Neural cell (in vitro differentiated cells): ENCODE measurements at regions not wholly inside any gene's neighbourhood (a gene's known extent, or its start where the extent isn't known, plus 50 kb on each side); places are given as distances from the start of the nearest gene placed in this dataset.

Source experiments
- H2AFZ ChIP-seq: fragments of 200-600, 300-800 bp; sonication (generic), shearing (Covaris generic); 2 replicates; pipeline ENCODE4 v1.6.0; 2014; ENCODE audit warnings: low read depth, mild to moderate bottlenecking, antibody characterized with exemption, low read length, moderate library complexity
- H3F3A ChIP-seq: fragments of 200-600 bp; shearing (Covaris generic); 2 replicates; pipeline ENCODE4 v1.6.1; 2016; ENCODE audit warnings: mild to moderate bottlenecking, moderate library complexity, mixed read lengths, antibody characterized with exemption, low read length; ENCODE audit not compliant: insufficient read depth, poor library complexity, severe bottlenecking
- H3K27ac ChIP-seq: fragments of 200-600, 300-800 bp; sonication (generic), shearing (Covaris generic); 2 replicates; pipeline ENCODE4 v1.5.1; 2014; ENCODE audit warnings: mild to moderate bottlenecking, low read length, moderate library complexity
- H3K27me3 ChIP-seq: fragments of 300-800, 200-600 bp; sonication (generic), shearing (Covaris generic); 2 replicates; pipeline ENCODE4 v1.6.0; 2014; ENCODE audit warnings: mild to moderate bottlenecking, low read depth, low read length, moderate library complexity; ENCODE audit not compliant: insufficient read depth
- H3K36me3 ChIP-seq: fragments of 300-800, 200-600 bp; sonication (generic), shearing (Covaris generic); 2 replicates; pipeline ENCODE4 v1.5.1; 2014; ENCODE audit warnings: mild to moderate bottlenecking, antibody characterized with exemption, low read length, moderate library complexity; ENCODE audit not compliant: insufficient read depth
- H3K4me2 ChIP-seq: fragments of 300-800, 200-600 bp; sonication (generic), shearing (Covaris generic); 2 replicates; pipeline ENCODE4 v1.6.0; 2014; ENCODE audit warnings: mild to moderate bottlenecking, low read length
- H3K4me3 ChIP-seq: fragments of 300-800, 200-600 bp; sonication (generic), shearing (Covaris generic); 2 replicates; pipeline ENCODE4 v1.5.1; 2014; ENCODE audit warnings: mild to moderate bottlenecking, low read length, moderate library complexity
- H3K79me2 ChIP-seq: fragments of 200-600 bp; shearing (Covaris generic); replicated peaks from 2 replicates; pipeline ENCODE4 v1.6.0; 2014; ENCODE audit warnings: mild to moderate bottlenecking, low read length, moderate library complexity; ENCODE audit not compliant: insufficient read depth
- H3K9ac ChIP-seq: fragments of 300-800, 200-600 bp; sonication (generic), shearing (Covaris generic); 2 replicates; pipeline ENCODE4 v1.6.1; 2016; ENCODE audit warnings: mild to moderate bottlenecking, low read length, mixed read lengths
- H3K9me2 ChIP-seq: fragments of 200-600 bp; shearing (Covaris generic); 2 replicates; pipeline ENCODE4 v1.6.1; 2016; ENCODE audit warnings: mild to moderate bottlenecking, low read length, mixed read lengths; ENCODE audit not compliant: insufficient read depth
- H3K9me3 ChIP-seq: fragments of 200-600, 300-800 bp; sonication (generic), shearing (Covaris generic); 2 replicates; pipeline ENCODE4 v1.6.1; 2016; ENCODE audit warnings: mild to moderate bottlenecking, mixed run types, low read length, moderate library complexity, mixed read lengths
- H4K20me1 ChIP-seq: fragments of 200-600 bp; shearing (Covaris generic); 2 replicates; pipeline ENCODE4 v1.6.1; 2016; ENCODE audit warnings: mild to moderate bottlenecking, mixed run types; ENCODE audit not compliant: insufficient read depth
- EP300 ChIP-seq: fragments of 450-650 bp; conservative IDR thresholded peaks from 2 replicates; pipeline ENCODE4 v1.6.1; 2014; ENCODE audit warnings: antibody characterized with exemption, mild to moderate bottlenecking, moderate library complexity; ENCODE audit not compliant: poor library complexity, severe bottlenecking
- EZH2 ChIP-seq: fragments of 200-600, 300-800 bp; shearing (Covaris generic), sonication (generic); IDR thresholded peaks from 2 replicates; pipeline ENCODE4 v1.6.1; 2014; ENCODE audit warnings: antibody characterized with exemption, low read length, borderline replicate concordance, mild to moderate bottlenecking; ENCODE audit not compliant: insufficient read depth, poor library complexity, severe bottlenecking
- MXI1 ChIP-seq: fragments of 450-650 bp; conservative IDR thresholded peaks from 2 replicates; pipeline ENCODE4 v1.6.1; 2014; ENCODE audit warnings: antibody characterized with exemption, mild to moderate bottlenecking; ENCODE audit not compliant: poor library complexity, severe bottlenecking
- POLR2AphosphoS5 ChIP-seq: IDR thresholded peaks from 2 replicates; pipeline ENCODE4 v1.6.1; 2012
- RAD21 ChIP-seq: fragments of 450-650 bp; conservative IDR thresholded peaks from 2 replicates; pipeline ENCODE4 v1.6.1; 2014; ENCODE audit warnings: antibody characterized with exemption, mild to moderate bottlenecking, moderate library complexity
- SMC3 ChIP-seq: fragments of 450-650 bp; conservative IDR thresholded peaks from 2 replicates; pipeline ENCODE4 v1.6.1; 2014; ENCODE audit warnings: antibody characterized with exemption, mild to moderate bottlenecking, moderate library complexity; ENCODE audit not compliant: poor library complexity
- TAF1 ChIP-seq: IDR thresholded peaks from 2 replicates; pipeline ENCODE4 v1.6.1; 2012; ENCODE audit warnings: low read depth
- TF ChIP-seq, protein P1 (sequence below): IDR thresholded peaks from 2 replicates; pipeline ENCODE4 v1.6.1; 2012; ENCODE audit warnings: borderline replicate concordance
- TF ChIP-seq, protein P2 (sequence below): fragments of 450-650 bp; IDR thresholded peaks from 2 replicates; pipeline ENCODE4 v1.5.1; 2014; ENCODE audit warnings: antibody characterized with exemption, mild to moderate bottlenecking, moderate library complexity; ENCODE audit not compliant: poor library complexity, severe bottlenecking

DNA sequence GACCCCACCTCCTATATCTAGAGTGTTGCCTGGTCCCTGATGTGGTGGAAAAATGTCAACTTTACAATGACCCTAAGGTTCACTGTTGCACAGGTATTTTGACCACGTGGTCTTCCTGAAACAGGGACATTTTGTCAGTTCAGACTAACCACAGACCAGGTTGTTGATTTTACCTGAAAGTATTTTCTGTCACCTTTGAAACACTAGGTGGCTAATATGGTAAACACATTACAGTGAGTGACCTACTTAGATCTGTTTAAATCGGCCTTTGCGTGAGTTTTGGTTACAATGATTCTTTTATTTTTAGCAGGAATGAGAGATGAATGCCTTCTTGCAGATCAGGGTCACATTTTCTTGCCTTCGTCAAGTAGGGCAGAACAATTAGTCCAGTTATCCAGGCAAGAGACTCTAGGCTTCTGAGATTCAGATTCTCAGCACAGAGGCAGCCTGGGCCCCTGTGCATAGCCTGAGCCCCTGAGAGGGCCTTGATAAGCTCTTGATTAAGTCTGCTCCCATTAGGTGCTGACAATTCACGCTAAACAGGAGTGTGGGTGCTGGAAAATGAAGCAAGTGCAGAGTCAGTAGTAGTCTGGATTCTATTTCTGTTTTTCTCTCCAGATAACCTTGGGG, 226.2 kb downstream of the KCNS3 start:
- Histone ChIP-seq H3K27me3 (no peaks in the 10 kb centered on the region), H3K36me3 (no peaks in the 10 kb centered on the region), H3K9me3 (no peaks in the 10 kb centered on the region), H3K4me3 (no peak overlapping the region), H2AFZ (no peak overlapping the region), H3K9ac (no peak overlapping the region), H3F3A (no peaks in the 10 kb centered on the region), H3K27ac (no peak overlapping the region), H3K79me2 (no peaks in the 10 kb centered on the region), H4K20me1 (no peaks in the 10 kb centered on the region), H3K9me2 (no peaks in the 10 kb centered on the region), H3K4me2 (no peak overlapping the region)
- no peak for TF ChIP-seq POLR2AphosphoS5
- TF ChIP-seq SMC3 = no peak
- no peak for TF ChIP-seq EZH2
- no peak for TF ChIP-seq RAD21
- no peak for TF ChIP-seq MXI1

DNA sequence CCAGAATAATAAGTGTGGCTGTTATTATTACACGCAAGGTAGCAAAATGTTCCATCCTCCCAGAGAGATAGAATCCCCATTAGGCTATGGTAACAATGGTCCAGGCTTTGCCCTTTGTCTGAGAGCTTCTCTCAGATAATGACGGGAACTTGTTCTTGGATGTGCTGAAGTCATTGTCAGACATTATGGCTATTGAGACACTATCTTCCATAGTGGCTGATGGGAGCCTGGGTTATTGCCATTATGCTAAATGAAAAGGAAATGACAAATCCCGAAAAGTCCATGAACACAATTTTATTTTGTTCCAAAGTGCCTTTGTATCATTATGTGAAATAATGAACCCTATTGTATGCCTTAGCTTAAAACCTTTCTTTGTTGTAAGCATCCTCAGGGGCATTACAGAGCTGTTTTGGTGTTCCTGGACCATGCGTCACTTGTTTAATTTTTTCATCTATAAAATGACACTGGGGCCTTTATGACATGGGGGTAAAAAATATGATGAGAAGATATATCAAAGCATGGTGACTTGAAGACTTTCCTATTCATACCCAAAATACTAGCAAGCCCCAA, 218.5 kb downstream of the KCNS3 start:
- Histone ChIP-seq H3K9me2 (no peaks in the 10 kb centered on the region), H3K4me3 (no peak overlapping the region), H3K9ac (no peak overlapping the region), H3K27ac (no peak overlapping the region), H3K4me2 (no peak overlapping the region), H2AFZ (no peak overlapping the region), H3K9me3 (no peaks in the 10 kb centered on the region), H3K27me3 (no peaks in the 10 kb centered on the region), H3F3A (no peaks in the 10 kb centered on the region), H3K79me2 (no peaks in the 10 kb centered on the region), H4K20me1 (no peaks in the 10 kb centered on the region), H3K36me3 (no peaks in the 10 kb centered on the region)
- no peak for TF ChIP-seq TAF1
- TF ChIP-seq RAD21 = no peak

DNA sequence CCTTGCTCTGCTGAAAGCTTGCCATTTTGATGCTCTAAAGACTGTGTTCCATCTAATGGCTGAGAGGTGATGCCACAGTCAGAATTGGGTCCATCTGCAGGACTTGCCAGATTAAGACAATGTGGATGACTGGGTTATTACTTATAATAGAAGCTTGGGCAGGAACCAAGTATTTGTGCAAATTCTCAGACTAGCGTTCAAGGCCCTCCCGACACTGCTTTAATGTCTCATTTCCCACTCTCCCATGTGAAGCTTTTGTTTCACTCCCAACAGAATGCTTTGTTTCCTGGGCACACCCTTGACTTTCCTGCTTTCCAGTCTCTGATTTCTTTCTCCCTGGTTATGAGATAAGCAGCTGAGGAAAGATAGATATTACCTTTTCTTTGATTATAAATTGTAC, 215.8 kb downstream of the KCNS3 start:
- no peak overlapping the region for H3K9ac ChIP-seq
- no peaks in the 10 kb centered on the region for H3K36me3 ChIP-seq
- H3K4me3 ChIP-seq = no peak overlapping the region
- no peaks in the 10 kb centered on the region for H3F3A ChIP-seq
- H3K9me3 ChIP-seq = no peaks in the 10 kb centered on the region
- no peaks in the 10 kb centered on the region for H3K79me2 ChIP-seq
- H4K20me1 ChIP-seq = no peaks in the 10 kb centered on the region
- H3K27ac ChIP-seq = no peak overlapping the region
- no peak overlapping the region for H3K4me2 ChIP-seq
- TF ChIP-seq TAF1 = no peak
- TF ChIP-seq EP300 = no peak
- no peak for TF ChIP-seq RAD21
- no peak for TF ChIP-seq POLR2AphosphoS5
- no peak for TF ChIP-seq MXI1
- TF ChIP-seq, protein P1, sequence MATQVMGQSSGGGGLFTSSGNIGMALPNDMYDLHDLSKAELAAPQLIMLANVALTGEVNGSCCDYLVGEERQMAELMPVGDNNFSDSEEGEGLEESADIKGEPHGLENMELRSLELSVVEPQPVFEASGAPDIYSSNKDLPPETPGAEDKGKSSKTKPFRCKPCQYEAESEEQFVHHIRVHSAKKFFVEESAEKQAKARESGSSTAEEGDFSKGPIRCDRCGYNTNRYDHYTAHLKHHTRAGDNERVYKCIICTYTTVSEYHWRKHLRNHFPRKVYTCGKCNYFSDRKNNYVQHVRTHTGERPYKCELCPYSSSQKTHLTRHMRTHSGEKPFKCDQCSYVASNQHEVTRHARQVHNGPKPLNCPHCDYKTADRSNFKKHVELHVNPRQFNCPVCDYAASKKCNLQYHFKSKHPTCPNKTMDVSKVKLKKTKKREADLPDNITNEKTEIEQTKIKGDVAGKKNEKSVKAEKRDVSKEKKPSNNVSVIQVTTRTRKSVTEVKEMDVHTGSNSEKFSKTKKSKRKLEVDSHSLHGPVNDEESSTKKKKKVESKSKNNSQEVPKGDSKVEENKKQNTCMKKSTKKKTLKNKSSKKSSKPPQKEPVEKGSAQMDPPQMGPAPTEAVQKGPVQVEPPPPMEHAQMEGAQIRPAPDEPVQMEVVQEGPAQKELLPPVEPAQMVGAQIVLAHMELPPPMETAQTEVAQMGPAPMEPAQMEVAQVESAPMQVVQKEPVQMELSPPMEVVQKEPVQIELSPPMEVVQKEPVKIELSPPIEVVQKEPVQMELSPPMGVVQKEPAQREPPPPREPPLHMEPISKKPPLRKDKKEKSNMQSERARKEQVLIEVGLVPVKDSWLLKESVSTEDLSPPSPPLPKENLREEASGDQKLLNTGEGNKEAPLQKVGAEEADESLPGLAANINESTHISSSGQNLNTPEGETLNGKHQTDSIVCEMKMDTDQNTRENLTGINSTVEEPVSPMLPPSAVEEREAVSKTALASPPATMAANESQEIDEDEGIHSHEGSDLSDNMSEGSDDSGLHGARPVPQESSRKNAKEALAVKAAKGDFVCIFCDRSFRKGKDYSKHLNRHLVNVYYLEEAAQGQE = no peak
- TF ChIP-seq, protein P2, sequence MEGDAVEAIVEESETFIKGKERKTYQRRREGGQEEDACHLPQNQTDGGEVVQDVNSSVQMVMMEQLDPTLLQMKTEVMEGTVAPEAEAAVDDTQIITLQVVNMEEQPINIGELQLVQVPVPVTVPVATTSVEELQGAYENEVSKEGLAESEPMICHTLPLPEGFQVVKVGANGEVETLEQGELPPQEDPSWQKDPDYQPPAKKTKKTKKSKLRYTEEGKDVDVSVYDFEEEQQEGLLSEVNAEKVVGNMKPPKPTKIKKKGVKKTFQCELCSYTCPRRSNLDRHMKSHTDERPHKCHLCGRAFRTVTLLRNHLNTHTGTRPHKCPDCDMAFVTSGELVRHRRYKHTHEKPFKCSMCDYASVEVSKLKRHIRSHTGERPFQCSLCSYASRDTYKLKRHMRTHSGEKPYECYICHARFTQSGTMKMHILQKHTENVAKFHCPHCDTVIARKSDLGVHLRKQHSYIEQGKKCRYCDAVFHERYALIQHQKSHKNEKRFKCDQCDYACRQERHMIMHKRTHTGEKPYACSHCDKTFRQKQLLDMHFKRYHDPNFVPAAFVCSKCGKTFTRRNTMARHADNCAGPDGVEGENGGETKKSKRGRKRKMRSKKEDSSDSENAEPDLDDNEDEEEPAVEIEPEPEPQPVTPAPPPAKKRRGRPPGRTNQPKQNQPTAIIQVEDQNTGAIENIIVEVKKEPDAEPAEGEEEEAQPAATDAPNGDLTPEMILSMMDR = no peak
- no peak for TF ChIP-seq SMC3
- TF ChIP-seq EZH2 = no peak
- H3K9me2 ChIP-seq = no peaks in the 10 kb centered on the region
- no peaks in the 10 kb centered on the region for H3K27me3 ChIP-seq
- H2AFZ ChIP-seq = no peak overlapping the region
